Pancreas (tissue), 10 donors: ENCODE measurements at regions not wholly inside any gene's neighbourhood (a gene's known extent, or its start where the extent isn't known, plus 50 kb on each side); places are given as distances from the start of the nearest gene placed in this dataset.

Experiments
- ATAC-seq, 4 donors: fragments of 200-7000 bp; cut with Tn5 transposase; one replicate each; pipeline versions ENCODE4 v1.8.0 to v1.9.1; 2020; ENCODE audit warnings: mild to moderate bottlenecking in 4 of 4, moderate library complexity in 4 of 4
- DNase-seq, 6 donors: peaks; one replicate each; pipeline ENCODE4 v3.0.0-alpha.2; 2020
- FAIRE-seq: peaks from 2 replicates; lab custom pipeline; 2012; peaks lifted over from hg19 to GRCh38; lab: Jason Lieb, UNC
- H3K27ac ChIP-seq, 4 donors: fragments of 200-600 bp; sonication (generic); 1 replicate in 3 of 4; 2 replicates in 1 of 4; pipeline versions ENCODE4 v1.5.0 to v1.8.0; 2020
- H3K27me3 ChIP-seq, 4 donors: fragments of 200-600 bp; one replicate each; pipeline ENCODE4 v1.8.0; 2021
- H3K36me3 ChIP-seq, 3 donors: fragments of 200-600 bp; sonication (generic) in 1 of 3; one replicate each; pipeline versions ENCODE4 v1.5.0 to v1.8.0; 2020 to 2021
- H3K4me1 ChIP-seq, 3 donors: fragments of 200-600 bp; one replicate each; pipeline ENCODE4 v1.8.0; 2021
- H3K4me3 ChIP-seq, 4 donors: fragments of 200-600 bp; sonication (generic) in 2 of 4; one replicate each; pipeline versions ENCODE4 v1.5.0 to v1.8.0; 2020 to 2021
- H3K9me3 ChIP-seq, 4 donors: fragments of 200-600 bp; one replicate each; pipeline ENCODE4 v1.8.0; 2021
- WGBS, 2 donors: extraction: QIAGEN DNeasy Blood & Tissue Kit; methylation state at CpG; one replicate each; pipeline ENCODE4 v1.1.7; 2013; 5-methylcytosine and 5-hydroxymethylcytosine counted together
- intact Hi-C, 3 donors: fragments of 100-400 bp; cut with DNase I; formaldehyde crosslinking; loops; one replicate each; pipeline versions ENCODE4 v1.11.1 to v1.14.2; 2022
- TF ChIP-seq, protein P1 (sequence below), 4 donors: fragments of 200-600 bp; sonication (generic) in 3 of 4; IDR thresholded peaks; one replicate each; pipeline versions ENCODE4 v1.5.0 to v1.8.0; 2021; ENCODE audit warnings: antibody characterized with exemption in 4 of 4
- donor health status: healthy with polysubstance abuse.
- donor health status: DM: no; HTN: no; CAD: no; lungs with moderate emphysema.
- donor health status: DM: no; HTN: no; CAD: no.
- donor health status: control.
- donor health status: control.
- donor health status: Bipolar disorder and iron deficiency.
- donor health status: DM: yes; HTN: yes; CAD: no.
- donor health status: DM: no; HTN: no; CAD: no.
- donor health status: DM: no; HTN: no; CAD: no.
- donor health status: DM: yes; HTN: yes; CAD: no.

DNA sequence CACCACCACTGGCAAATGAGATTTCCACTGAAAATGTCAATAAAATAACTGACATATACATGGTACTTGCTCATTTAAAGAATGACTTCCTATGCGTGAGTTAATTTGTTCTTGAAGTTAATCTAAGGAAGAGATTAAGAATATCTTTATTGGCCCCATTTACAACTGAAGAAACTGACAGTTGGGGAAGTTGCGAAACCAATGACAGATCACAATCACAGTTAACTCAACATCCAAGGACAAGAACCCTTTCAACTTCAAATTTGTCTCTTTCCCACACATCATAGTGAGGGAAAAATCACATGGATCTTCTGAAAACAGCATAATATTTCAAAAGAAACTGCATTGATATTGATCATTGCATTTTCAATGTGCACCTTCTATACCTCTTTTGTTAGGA, 565.4 kb downstream of the IRS1 start:
- no peaks in the 10 kb centered on the region for H3K27me3 ChIP-seq
- ATAC-seq (no peak), DNase-seq (no peak), FAIRE-seq (no peak)
- TF ChIP-seq, protein P1, sequence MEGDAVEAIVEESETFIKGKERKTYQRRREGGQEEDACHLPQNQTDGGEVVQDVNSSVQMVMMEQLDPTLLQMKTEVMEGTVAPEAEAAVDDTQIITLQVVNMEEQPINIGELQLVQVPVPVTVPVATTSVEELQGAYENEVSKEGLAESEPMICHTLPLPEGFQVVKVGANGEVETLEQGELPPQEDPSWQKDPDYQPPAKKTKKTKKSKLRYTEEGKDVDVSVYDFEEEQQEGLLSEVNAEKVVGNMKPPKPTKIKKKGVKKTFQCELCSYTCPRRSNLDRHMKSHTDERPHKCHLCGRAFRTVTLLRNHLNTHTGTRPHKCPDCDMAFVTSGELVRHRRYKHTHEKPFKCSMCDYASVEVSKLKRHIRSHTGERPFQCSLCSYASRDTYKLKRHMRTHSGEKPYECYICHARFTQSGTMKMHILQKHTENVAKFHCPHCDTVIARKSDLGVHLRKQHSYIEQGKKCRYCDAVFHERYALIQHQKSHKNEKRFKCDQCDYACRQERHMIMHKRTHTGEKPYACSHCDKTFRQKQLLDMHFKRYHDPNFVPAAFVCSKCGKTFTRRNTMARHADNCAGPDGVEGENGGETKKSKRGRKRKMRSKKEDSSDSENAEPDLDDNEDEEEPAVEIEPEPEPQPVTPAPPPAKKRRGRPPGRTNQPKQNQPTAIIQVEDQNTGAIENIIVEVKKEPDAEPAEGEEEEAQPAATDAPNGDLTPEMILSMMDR (IDR thresholded peaks at IDR 0.05): no peak
- H3K27ac ChIP-seq: no peak overlapping the region
- H3K4me3 ChIP-seq: no peak overlapping the region
- 86 to 89% methylated on average over 2 of the region's 2 CpGs for WGBS, 2 donors
- no peaks in the 10 kb centered on the region for H3K4me1 ChIP-seq
- H3K36me3 ChIP-seq: no peaks in the 10 kb centered on the region
- intact Hi-C loops: no loop called here
- no peaks in the 10 kb centered on the region for H3K9me3 ChIP-seq

DNA sequence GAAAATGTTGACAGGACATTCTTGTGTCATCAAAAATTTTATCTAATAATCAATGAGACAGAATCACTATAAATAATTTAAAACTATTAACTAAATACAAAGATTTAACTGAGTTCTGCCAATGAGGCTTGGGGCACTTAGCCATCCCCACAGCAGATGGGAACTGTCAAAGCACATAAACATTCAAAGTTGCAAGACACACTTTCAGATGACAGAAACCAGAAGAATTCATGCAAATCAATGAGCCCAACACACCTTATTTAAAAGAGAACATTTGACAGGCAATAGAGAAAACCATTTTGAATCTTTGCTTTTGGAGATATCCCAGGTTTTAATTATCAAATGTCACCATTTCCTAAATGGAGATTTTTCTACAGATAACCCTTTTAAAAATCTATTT, 566.2 kb downstream of the IRS1 start:
- Histone ChIP-seq H3K4me3 (no peak overlapping the region), H3K4me1 (no peaks in the 10 kb centered on the region), H3K27ac (no peak overlapping the region), H3K27me3 (no peaks in the 10 kb centered on the region), H3K36me3 (no peaks in the 10 kb centered on the region), H3K9me3 (no peaks in the 10 kb centered on the region)
- intact Hi-C loops: no loop called here
- ATAC-seq: no peak
- no peak for FAIRE-seq
- TF ChIP-seq, protein P1 (IDR thresholded peaks at IDR 0.05): no peak
- no peak for DNase-seq

DNA sequence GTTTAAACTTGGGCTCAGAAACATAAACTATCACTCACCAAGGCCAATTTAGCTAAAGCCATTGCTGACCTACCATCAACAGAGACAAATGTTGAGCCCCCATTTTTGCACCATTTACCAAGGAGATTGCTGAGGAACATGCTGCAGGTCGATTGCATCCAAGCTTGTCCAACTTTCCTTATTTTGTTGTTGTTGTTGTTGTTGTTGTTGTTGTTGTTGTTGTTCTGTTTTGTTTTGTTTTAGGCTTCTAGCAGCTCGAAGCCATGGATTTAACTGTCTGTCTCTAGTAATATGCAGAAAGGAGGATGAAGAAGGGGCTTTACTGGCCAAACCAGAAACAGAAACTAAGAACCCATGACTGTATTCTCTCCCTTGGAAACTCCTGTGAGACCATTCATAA, 571.5 kb downstream of the IRS1 start:
- FAIRE-seq: no peak
- Histone ChIP-seq H3K9me3 (no peaks in the 10 kb centered on the region), H3K27me3 (no peaks in the 10 kb centered on the region), H3K4me1 (no peaks in the 10 kb centered on the region), H3K27ac (no peak overlapping the region), H3K4me3 (no peak overlapping the region), H3K36me3 (no peaks in the 10 kb centered on the region)
- intact Hi-C loops: loop anchor here in 1 of 3 donors (5.0 kb wide), 1 partner anchor 569 kb away; the partner anchor contains the start of gene IRS1
- 81 to 87% methylated on average over 2 of the region's 2 CpGs for WGBS, 2 donors
- no peak for ATAC-seq
- TF ChIP-seq, protein P1 (IDR thresholded peaks at IDR 0.05): no peak
- no peak for DNase-seq

DNA sequence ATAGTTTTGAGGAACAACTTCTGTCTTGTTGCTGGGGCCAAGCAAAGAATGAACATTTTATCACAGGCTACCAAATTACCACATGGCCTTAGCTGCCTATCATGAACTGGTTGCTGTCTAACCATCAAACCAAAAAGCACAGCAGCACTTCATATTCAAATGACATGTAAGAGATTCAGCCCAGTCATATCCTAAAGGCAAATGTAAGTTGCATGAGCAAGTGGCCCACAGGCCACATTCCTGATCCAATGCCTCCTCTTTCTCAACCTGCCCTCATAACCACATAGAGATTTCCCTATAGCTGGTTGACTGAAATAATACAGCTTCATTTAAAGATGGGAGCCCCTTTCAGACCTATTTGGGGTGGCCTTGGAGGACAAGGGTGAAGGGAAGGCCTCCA, 572.3 kb downstream of the IRS1 start:
- no peak for FAIRE-seq
- intact Hi-C loops: loop anchor here in 1 of 3 donors (5.0 kb wide), 1 partner anchor 570 kb away; the partner anchor contains the start of gene IRS1

DNA sequence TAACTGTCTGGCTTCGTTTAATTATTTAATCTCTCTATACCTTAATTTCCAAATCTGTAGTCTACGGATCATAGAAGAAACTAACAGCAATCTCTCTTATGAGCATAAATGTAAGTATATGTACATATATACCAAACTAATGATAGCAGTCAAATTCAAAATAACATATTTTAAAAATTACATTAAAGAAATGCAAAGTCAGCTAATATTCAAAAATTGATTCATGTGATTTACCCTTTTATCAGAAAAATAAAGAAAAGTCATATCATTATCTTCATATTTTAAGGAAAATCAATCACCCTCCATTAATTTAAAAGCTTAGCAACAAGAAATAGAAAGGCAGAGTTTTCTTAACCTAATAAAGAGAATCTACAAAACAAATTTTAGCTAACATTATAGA, 575.9 kb downstream of the IRS1 start:
- H3K9me3 ChIP-seq: no peaks in the 10 kb centered on the region
- no peak overlapping the region for H3K27ac ChIP-seq
- FAIRE-seq (peak; percentile 49), DNase-seq (no peak), ATAC-seq (no peak)
- intact Hi-C loops: no loop called here
- TF ChIP-seq, protein P1 (IDR thresholded peaks at IDR 0.05): no peak
- no peaks in the 10 kb centered on the region for H3K4me1 ChIP-seq
- no peaks in the 10 kb centered on the region for H3K36me3 ChIP-seq
- H3K4me3 ChIP-seq: no peak overlapping the region
- no peaks in the 10 kb centered on the region for H3K27me3 ChIP-seq
- 84% methylated on average over 2 of the region's 2 CpGs for WGBS, 2 donors

More for the DNA sequence above, 572.3 kb downstream of the IRS1 start:
- H3K9me3 ChIP-seq: no peaks in the 10 kb centered on the region
- no peak overlapping the region for H3K27ac ChIP-seq
- H3K4me3 ChIP-seq: no peak overlapping the region
- ATAC-seq (no peak), DNase-seq (no peak)
- TF ChIP-seq, protein P1 (IDR thresholded peaks at IDR 0.05): no peak
- no peaks in the 10 kb centered on the region for H3K36me3 ChIP-seq
- H3K27me3 ChIP-seq: no peaks in the 10 kb centered on the region
- H3K4me1 ChIP-seq: no peaks in the 10 kb centered on the region
